Fibroblast of the aortic adventitia (primary cell): ENCODE measurements at regions not wholly inside any gene's neighbourhood (a gene's known extent, or its start where the extent isn't known, plus 50 kb on each side); places are given as distances from the start of the nearest gene placed in this dataset.

Source experiments
- DNase-seq: peaks from one replicate; pipeline ENCODE4 v3.0.0-alpha.2; 2010; ENCODE audit warnings: low read depth
- H3K4me3 ChIP-seq: 2 replicates; pipeline ENCODE4 v1.5.1; 2011; ENCODE audit warnings: low read depth, mild to moderate bottlenecking, control low read depth, low read length, moderate library complexity
- CTCF ChIP-seq: IDR thresholded peaks from 2 replicates; pipeline ENCODE4 v1.5.1; 2011; ENCODE audit warnings: mild to moderate bottlenecking, low read length, control low read depth, inconsistent platforms; ENCODE audit not compliant: insufficient read depth

GRCh38 chr6:123715006-123715863, 78.5 kb upstream of the TRDN start:
- H3K4me3 ChIP-seq = no peak overlapping the region
- peak; percentile 63 for DNase-seq
- TF ChIP-seq CTCF = peak; percentile 52

GRCh38 chr6:123712831-123713230, 76.1 kb upstream of the TRDN start:
- no peak overlapping the region for H3K4me3 ChIP-seq
- DNase-seq = no peak
- TF ChIP-seq CTCF = no peak

- H3K4me3 ChIP-seq = no peak overlapping the region
- no peak for TF ChIP-seq CTCF
- no peak for DNase-seq
These were observed 66.2 kb upstream of the TRDN start for GRCh38 chr6:123702943-123703342.

GRCh38 chr6:123687864-123688263, 51.1 kb upstream of the TRDN start:
- no peak overlapping the region for H3K4me3 ChIP-seq
- no peak for DNase-seq
- TF ChIP-seq CTCF = no peak
